22Rv1 (cell line): ENCODE measurements at regions not wholly inside any gene's neighbourhood (a gene's known extent, or its start where the extent isn't known, plus 50 kb on each side); places are given as distances from the start of the nearest gene placed in this dataset.

Experiments used
- H3K27ac ChIP-seq: fragments of 450-650 bp; 2 replicates; pipeline ENCODE4 v1.5.1; 2017
- ZFX ChIP-seq: fragments of 450-650 bp; IDR thresholded peaks from 2 replicates; pipeline ENCODE4 v1.6.1; 2017; ENCODE audit warnings: antibody characterized with exemption, borderline replicate concordance
- TF ChIP-seq, protein P1 (sequence below): fragments of 450-650 bp; IDR thresholded peaks from 2 replicates; pipeline ENCODE4 v1.5.1; 2017; ENCODE audit warnings: mild to moderate bottlenecking

DNA sequence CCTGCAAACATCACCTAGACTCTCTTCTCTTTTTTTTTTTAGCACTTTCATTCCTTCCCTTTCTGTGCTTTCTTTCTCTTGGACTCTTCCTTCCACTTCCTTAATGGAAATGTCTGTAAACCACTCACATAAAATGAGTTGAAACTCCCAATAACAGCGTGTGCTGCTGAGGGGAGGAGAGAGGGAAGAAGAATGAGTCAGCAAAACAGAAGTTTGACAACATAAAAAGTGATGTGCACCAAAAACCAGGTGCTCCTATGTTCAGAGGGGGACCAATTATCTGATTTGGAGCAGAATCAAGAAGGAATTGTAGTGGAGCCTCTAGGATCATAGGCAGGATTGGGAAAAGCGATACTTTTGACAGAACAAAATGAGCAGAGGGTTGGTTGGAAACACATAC, 712.1 kb upstream of the IGFBP3 start:
- TF ChIP-seq, protein P1, sequence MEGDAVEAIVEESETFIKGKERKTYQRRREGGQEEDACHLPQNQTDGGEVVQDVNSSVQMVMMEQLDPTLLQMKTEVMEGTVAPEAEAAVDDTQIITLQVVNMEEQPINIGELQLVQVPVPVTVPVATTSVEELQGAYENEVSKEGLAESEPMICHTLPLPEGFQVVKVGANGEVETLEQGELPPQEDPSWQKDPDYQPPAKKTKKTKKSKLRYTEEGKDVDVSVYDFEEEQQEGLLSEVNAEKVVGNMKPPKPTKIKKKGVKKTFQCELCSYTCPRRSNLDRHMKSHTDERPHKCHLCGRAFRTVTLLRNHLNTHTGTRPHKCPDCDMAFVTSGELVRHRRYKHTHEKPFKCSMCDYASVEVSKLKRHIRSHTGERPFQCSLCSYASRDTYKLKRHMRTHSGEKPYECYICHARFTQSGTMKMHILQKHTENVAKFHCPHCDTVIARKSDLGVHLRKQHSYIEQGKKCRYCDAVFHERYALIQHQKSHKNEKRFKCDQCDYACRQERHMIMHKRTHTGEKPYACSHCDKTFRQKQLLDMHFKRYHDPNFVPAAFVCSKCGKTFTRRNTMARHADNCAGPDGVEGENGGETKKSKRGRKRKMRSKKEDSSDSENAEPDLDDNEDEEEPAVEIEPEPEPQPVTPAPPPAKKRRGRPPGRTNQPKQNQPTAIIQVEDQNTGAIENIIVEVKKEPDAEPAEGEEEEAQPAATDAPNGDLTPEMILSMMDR, result no peak
- no peak for TF ChIP-seq ZFX
- H3K27ac ChIP-seq, result no peak overlapping the region

DNA sequence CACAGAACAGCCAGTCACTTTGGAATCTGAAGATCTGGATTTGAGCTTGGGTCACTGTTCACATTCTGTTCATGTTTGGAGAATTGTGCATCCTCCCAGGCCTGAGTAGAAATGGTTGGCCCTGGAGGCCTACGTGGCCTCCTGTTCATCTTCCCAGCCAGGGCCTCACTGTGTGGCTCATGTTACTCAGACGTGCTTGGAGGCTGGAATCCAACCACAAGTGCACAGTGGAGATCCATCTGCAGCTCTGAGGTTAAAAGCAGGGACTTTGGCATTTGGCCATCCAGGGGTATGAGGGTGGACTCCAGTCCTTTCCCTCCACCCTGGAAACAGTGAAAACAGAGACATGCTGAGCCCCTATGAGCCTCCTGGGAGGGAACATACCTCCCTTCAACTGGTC, 709.0 kb upstream of the IGFBP3 start:
- no peak overlapping the region for H3K27ac ChIP-seq
- TF ChIP-seq ZFX, result no peak
- TF ChIP-seq, protein P1, result no peak

DNA sequence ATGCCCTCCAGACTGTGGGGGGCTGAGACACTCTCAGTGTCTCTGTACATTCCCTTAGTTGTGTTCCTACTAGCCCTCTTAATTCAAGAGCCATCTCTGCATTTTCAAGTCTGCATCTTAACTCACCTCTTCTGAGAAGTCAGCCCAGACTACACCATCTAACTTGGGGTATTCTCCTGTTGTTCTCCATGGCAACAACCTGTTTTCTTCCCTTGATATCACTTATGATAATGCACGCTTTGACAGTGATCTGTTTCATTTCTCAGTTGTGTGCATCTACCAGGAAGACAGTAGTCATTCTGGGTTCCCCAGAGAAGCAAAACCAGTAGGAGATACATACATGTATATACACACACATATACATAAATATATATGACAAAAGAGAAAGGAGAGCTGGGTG, 707.3 kb upstream of the IGFBP3 start:
- no peak overlapping the region for H3K27ac ChIP-seq
- TF ChIP-seq, protein P1, result no peak
- TF ChIP-seq ZFX, result no peak

DNA sequence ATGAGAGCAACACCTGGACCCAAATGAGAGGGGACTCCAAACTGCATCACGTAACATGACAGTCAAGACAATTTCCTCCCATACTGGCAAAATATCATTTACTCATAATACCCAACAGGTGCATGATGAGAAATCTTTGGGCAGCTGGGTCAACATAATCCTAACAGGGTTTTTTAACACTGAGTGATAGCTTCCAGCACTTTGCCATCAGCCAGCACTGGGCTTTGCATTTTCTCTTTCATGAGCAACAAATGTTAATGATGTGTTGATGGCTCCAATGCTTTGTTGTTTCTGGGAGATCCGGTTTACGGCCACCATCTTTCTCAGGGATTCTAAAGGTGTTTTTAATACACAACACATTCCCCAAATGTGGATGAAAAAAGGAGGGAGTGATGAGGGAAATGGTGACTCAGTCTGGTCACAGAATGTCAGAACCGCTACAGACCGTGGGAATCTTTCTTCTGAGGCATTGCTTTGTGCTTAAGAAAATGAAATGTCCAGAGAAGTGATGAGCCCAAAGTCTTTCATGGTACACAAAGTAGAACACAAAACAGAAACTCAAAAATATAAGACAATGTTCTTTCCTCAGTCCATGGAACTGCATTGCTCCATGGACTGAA, 705.7 kb upstream of the IGFBP3 start:
- no peak for TF ChIP-seq ZFX
- TF ChIP-seq, protein P1, result no peak
- H3K27ac ChIP-seq, result no peak overlapping the region

DNA sequence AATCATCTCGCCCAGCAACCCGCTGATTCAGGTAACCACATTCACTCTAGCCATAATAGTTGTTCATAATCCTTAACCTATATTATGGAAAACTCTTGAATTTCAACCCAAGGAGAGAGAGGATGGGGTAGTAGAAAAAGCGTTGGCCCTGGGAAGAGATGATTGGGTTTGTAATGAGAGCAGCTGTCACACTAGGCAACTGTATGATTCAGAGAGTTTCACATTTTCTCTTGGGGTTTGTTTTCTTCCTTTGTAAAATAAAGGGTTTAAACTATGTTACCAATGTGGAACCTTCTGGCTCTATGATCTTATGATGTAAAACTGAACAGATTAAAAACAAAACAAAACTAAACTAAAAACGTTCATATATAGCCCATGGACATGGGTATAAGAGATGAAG, 705.2 kb upstream of the IGFBP3 start:
- H3K27ac ChIP-seq, result no peak overlapping the region
- no peak for TF ChIP-seq ZFX
- TF ChIP-seq, protein P1, result no peak

DNA sequence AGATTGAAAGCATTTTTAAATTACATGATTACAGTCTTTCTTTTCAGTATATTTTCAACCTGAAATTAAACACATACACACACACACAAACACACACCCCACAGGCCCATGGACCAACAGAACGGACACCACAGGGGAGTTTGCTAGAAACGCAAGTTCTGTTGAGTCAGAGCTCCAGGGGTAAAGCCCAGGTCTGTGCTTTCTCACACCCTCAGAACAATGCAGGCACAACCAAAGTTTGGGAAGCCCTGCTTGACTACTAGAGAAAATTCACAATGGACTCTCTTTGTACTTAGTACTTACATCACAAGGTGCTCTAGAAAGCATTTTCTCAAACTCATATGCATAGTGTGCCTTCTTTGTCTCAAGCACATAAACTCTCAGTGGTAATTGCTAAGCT, 704.0 kb upstream of the IGFBP3 start:
- TF ChIP-seq, protein P1, result no peak
- no peak for TF ChIP-seq ZFX

DNA sequence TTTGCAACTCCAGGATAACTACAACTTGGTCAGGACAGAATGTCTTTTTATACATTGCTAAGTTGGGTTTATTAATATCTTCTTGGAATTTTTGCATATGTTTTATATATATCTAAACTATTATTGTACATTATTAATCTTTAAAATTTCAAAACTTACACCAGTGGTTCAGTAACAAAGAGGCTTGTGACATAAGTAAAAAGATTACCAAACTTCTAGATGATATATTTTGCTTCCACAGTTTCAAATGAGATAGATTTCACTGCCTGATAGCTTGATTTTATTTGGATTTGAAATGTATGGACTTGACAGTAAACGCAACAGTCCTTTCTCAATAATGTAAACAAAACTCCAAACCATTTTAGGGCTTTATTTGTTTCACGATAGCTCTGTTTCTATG, 701.2 kb upstream of the IGFBP3 start:
- no peak for TF ChIP-seq ZFX
- TF ChIP-seq, protein P1, result no peak
- no peak overlapping the region for H3K27ac ChIP-seq

More for the DNA sequence above, 704.0 kb upstream of the IGFBP3 start:
- H3K27ac ChIP-seq, result no peak overlapping the region
